Chondrocyte (in vitro differentiated cells): ENCODE measurements at regions not wholly inside any gene's neighbourhood (a gene's known extent, or its start where the extent isn't known, plus 50 kb on each side); places are given as distances from the start of the nearest gene placed in this dataset.

ENCODE experiments used
- DNase-seq: peaks from one replicate; pipeline ENCODE4 v3.0.0; 2021; ENCODE audit warnings: mixed read lengths, low spot score
- H3K27ac Mint-ChIP-seq: one replicate; pipeline ENCODE4 v1.8.0; 2021; ENCODE audit warnings: mild to moderate bottlenecking, moderate library complexity, mixed read lengths; ENCODE audit not compliant: unreplicated experiment
- H3K27me3 Mint-ChIP-seq: 2 replicates; pipeline ENCODE4 v1.8.0; 2021; ENCODE audit warnings: low read depth, mixed read lengths
- H3K36me3 Mint-ChIP-seq: 2 replicates; pipeline ENCODE4 v1.8.0; 2021; ENCODE audit warnings: low read depth, mixed read lengths
- H3K4me1 Mint-ChIP-seq: 2 replicates; pipeline ENCODE4 v1.8.0; 2021; ENCODE audit warnings: low read depth, mild to moderate bottlenecking, mixed read lengths
- H3K4me3 Mint-ChIP-seq: one replicate; pipeline ENCODE4 v1.8.0; 2021; ENCODE audit warnings: mild to moderate bottlenecking, moderate library complexity, mixed read lengths; ENCODE audit not compliant: unreplicated experiment
- H3K9me3 Mint-ChIP-seq: 2 replicates; pipeline ENCODE4 v1.8.0; 2021; ENCODE audit warnings: low read depth, mixed read lengths
- TF ChIP-seq, protein P1 (sequence below): fragments of 200-600 bp; sonication (generic); IDR thresholded peaks from 2 replicates; pipeline ENCODE4 v1.5.0; 2021; ENCODE audit warnings: antibody characterized with exemption, mild to moderate bottlenecking, moderate library complexity

GRCh38 chr6:113350461-113350860 lies 506.7 kb upstream of the MARCKS start:
- TF ChIP-seq, protein P1, sequence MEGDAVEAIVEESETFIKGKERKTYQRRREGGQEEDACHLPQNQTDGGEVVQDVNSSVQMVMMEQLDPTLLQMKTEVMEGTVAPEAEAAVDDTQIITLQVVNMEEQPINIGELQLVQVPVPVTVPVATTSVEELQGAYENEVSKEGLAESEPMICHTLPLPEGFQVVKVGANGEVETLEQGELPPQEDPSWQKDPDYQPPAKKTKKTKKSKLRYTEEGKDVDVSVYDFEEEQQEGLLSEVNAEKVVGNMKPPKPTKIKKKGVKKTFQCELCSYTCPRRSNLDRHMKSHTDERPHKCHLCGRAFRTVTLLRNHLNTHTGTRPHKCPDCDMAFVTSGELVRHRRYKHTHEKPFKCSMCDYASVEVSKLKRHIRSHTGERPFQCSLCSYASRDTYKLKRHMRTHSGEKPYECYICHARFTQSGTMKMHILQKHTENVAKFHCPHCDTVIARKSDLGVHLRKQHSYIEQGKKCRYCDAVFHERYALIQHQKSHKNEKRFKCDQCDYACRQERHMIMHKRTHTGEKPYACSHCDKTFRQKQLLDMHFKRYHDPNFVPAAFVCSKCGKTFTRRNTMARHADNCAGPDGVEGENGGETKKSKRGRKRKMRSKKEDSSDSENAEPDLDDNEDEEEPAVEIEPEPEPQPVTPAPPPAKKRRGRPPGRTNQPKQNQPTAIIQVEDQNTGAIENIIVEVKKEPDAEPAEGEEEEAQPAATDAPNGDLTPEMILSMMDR = no peak
- Mint-ChIP-seq H3K27ac (no peak overlapping the region), H3K27me3 (no peaks in the 10 kb centered on the region), H3K4me1 (peaks cover 54% of the 10 kb centered on the region), H3K9me3 (no peaks in the 10 kb centered on the region), H3K4me3 (no peak overlapping the region), H3K36me3 (no peaks in the 10 kb centered on the region)
- DNase-seq = no peak

GRCh38 chr6:113351173-113351834 lies 505.8 kb upstream of the MARCKS start:
- Mint-ChIP-seq H3K9me3 (peaks cover 2% of the 10 kb centered on the region), H3K4me1 (peaks cover 54% of the 10 kb centered on the region), H3K27me3 (no peaks in the 10 kb centered on the region)

GRCh38 chr6:113352029-113352801 lies 504.9 kb upstream of the MARCKS start:
- Mint-ChIP-seq H3K4me1 (peaks cover 51% of the 10 kb centered on the region), H3K36me3 (no peaks in the 10 kb centered on the region), H3K4me3 (no peak overlapping the region), H3K9me3 (peaks cover 5% of the 10 kb centered on the region), H3K27me3 (no peaks in the 10 kb centered on the region), H3K27ac (peak overlapping the region; percentile 92)
- TF ChIP-seq, protein P1 = no peak
- DNase-seq = no peak

More at GRCh38 chr6:113351173-113351834, 505.8 kb upstream of the MARCKS start:
- Mint-ChIP-seq H3K27ac (peak overlapping the region; percentile 92), H3K36me3 (no peaks in the 10 kb centered on the region), H3K4me3 (no peak overlapping the region)
- TF ChIP-seq, protein P1 = no peak
- DNase-seq = no peak

GRCh38 chr6:113352831-113353230 lies 504.3 kb upstream of the MARCKS start:
- peaks cover 45% of the 10 kb centered on the region for H3K4me1 Mint-ChIP-seq
- no peaks in the 10 kb centered on the region for H3K27me3 Mint-ChIP-seq
- peaks cover 7% of the 10 kb centered on the region for H3K9me3 Mint-ChIP-seq
- TF ChIP-seq, protein P1 = no peak
- H3K4me3 Mint-ChIP-seq = no peak overlapping the region
- H3K27ac Mint-ChIP-seq = peak overlapping the region; percentile 92
- no peak for DNase-seq
- H3K36me3 Mint-ChIP-seq = no peaks in the 10 kb centered on the region

GRCh38 chr6:113353392-113353791 lies 503.8 kb upstream of the MARCKS start:
- Mint-ChIP-seq H3K27me3 (no peaks in the 10 kb centered on the region), H3K27ac (peak overlapping the region; percentile 45), H3K9me3 (peaks cover 7% of the 10 kb centered on the region), H3K4me1 (peaks cover 43% of the 10 kb centered on the region), H3K4me3 (no peak overlapping the region), H3K36me3 (no peaks in the 10 kb centered on the region)
- DNase-seq = no peak
- TF ChIP-seq, protein P1 = no peak
